ENCODE measurements at regions not wholly inside any gene's neighbourhood (a gene's known extent, or its start where the extent isn't known, plus 50 kb on each side); places are given as distances from the start of the nearest gene placed in this dataset.

- Histone ChIP-seq H3K4me3 (ENCODE audit: low read length) (no peak overlapping the region), H3K9me2 (replicated peaks; ENCODE audit: control insufficient read depth, low read length) (no peaks in the 10 kb centered on the region), H3K4me1 (ENCODE audit: control insufficient read depth, low read length) (no peaks in the 10 kb centered on the region), H3K79me2 (ENCODE audit: control insufficient read depth, low read length) (no peaks in the 10 kb centered on the region), H3F3A (ENCODE audit: control insufficient read depth, insufficient read depth) (no peaks in the 10 kb centered on the region), H3K9me3 (ENCODE audit: control insufficient read depth, insufficient read depth, low read length) (no peaks in the 10 kb centered on the region), H3K27ac (ENCODE audit: low read depth, low read length) (no peak overlapping the region), H3K36me3 (ENCODE audit: control insufficient read depth, low read length) (no peaks in the 10 kb centered on the region), H4K20me1 (ENCODE audit: control insufficient read depth, insufficient read depth, low read depth, low read length) (no peaks in the 10 kb centered on the region), H3K4me2 (ENCODE audit: low read length) (no peak overlapping the region), H3K27me3 (ENCODE audit: control insufficient read depth, low read length) (peaks cover 5% of the 10 kb centered on the region)
- TF ChIP-seq, protein P1, sequence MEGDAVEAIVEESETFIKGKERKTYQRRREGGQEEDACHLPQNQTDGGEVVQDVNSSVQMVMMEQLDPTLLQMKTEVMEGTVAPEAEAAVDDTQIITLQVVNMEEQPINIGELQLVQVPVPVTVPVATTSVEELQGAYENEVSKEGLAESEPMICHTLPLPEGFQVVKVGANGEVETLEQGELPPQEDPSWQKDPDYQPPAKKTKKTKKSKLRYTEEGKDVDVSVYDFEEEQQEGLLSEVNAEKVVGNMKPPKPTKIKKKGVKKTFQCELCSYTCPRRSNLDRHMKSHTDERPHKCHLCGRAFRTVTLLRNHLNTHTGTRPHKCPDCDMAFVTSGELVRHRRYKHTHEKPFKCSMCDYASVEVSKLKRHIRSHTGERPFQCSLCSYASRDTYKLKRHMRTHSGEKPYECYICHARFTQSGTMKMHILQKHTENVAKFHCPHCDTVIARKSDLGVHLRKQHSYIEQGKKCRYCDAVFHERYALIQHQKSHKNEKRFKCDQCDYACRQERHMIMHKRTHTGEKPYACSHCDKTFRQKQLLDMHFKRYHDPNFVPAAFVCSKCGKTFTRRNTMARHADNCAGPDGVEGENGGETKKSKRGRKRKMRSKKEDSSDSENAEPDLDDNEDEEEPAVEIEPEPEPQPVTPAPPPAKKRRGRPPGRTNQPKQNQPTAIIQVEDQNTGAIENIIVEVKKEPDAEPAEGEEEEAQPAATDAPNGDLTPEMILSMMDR (IDR thresholded peaks at IDR 0.05; ENCODE audit: low read depth, low read length, poor library complexity, severe bottlenecking), result no peak
- no peak for TF ChIP-seq EZH2phosphoT487 (IDR thresholded peaks at IDR 0.05; ENCODE audit: borderline replicate concordance, low read length)
These were observed 481.0 kb downstream of the TNS1 start for GRCh38 chr2:217521820-217522219.

- Histone ChIP-seq H3K79me2 (ENCODE audit: control insufficient read depth, low read length) (no peaks in the 10 kb centered on the region), H3K27ac (ENCODE audit: low read depth, low read length) (no peak overlapping the region), H3K9me2 (replicated peaks; ENCODE audit: control insufficient read depth, low read length) (no peaks in the 10 kb centered on the region), H3K4me3 (ENCODE audit: low read length) (no peak overlapping the region), H3K36me3 (ENCODE audit: control insufficient read depth, low read length) (no peaks in the 10 kb centered on the region), H3K4me2 (ENCODE audit: low read length) (no peak overlapping the region), H3K4me1 (ENCODE audit: control insufficient read depth, low read length) (no peaks in the 10 kb centered on the region), H3K9me3 (ENCODE audit: control insufficient read depth, insufficient read depth, low read length) (no peaks in the 10 kb centered on the region), H3K27me3 (ENCODE audit: control insufficient read depth, low read length) (peaks cover 5% of the 10 kb centered on the region), H3F3A (ENCODE audit: control insufficient read depth, insufficient read depth) (no peaks in the 10 kb centered on the region), H4K20me1 (ENCODE audit: control insufficient read depth, insufficient read depth, low read depth, low read length) (no peaks in the 10 kb centered on the region)
- TF ChIP-seq, protein P1 (IDR thresholded peaks at IDR 0.05; ENCODE audit: low read depth, low read length, poor library complexity, severe bottlenecking), result no peak
- TF ChIP-seq EZH2phosphoT487 (IDR thresholded peaks at IDR 0.05; ENCODE audit: borderline replicate concordance, low read length), result no peak
These were observed 482.3 kb downstream of the TNS1 start for GRCh38 chr2:217520356-217521010.

- no peaks in the 10 kb centered on the region for H3K79me2 ChIP-seq (ENCODE audit: control insufficient read depth, low read length)
- no peaks in the 10 kb centered on the region for H3K36me3 ChIP-seq (ENCODE audit: control insufficient read depth, low read length)
- no peak overlapping the region for H3K27ac ChIP-seq (ENCODE audit: low read depth, low read length)
- H3K9me3 ChIP-seq (ENCODE audit: control insufficient read depth, insufficient read depth, low read length), result no peaks in the 10 kb centered on the region
- H3K4me2 ChIP-seq (ENCODE audit: low read length), result no peak overlapping the region
- no peaks in the 10 kb centered on the region for H4K20me1 ChIP-seq (ENCODE audit: control insufficient read depth, insufficient read depth, low read depth, low read length)
- no peak overlapping the region for H3K4me3 ChIP-seq (ENCODE audit: low read length)
- TF ChIP-seq, protein P1 (IDR thresholded peaks at IDR 0.05; ENCODE audit: low read depth, low read length, poor library complexity, severe bottlenecking), result no peak
- TF ChIP-seq EZH2phosphoT487 (IDR thresholded peaks at IDR 0.05; ENCODE audit: borderline replicate concordance, low read length), result no peak
- no peaks in the 10 kb centered on the region for H3K4me1 ChIP-seq (ENCODE audit: control insufficient read depth, low read length)
- H3F3A ChIP-seq (ENCODE audit: control insufficient read depth, insufficient read depth), result no peaks in the 10 kb centered on the region
- H3K9me2 ChIP-seq (replicated peaks; ENCODE audit: control insufficient read depth, low read length), result no peaks in the 10 kb centered on the region
- H3K27me3 ChIP-seq (ENCODE audit: control insufficient read depth, low read length), result peaks cover 5% of the 10 kb centered on the region
These were observed 485.4 kb downstream of the TNS1 start for GRCh38 chr2:217517402-217517801.

Data from DOHH2 (cell line).